RPMI8226 (cell line): ENCODE measurements at regions not wholly inside any gene's neighbourhood (a gene's known extent, or its start where the extent isn't known, plus 50 kb on each side); places are given as distances from the start of the nearest gene placed in this dataset.
"Not testable (repeated sequence)": the region's sequence is repeated elsewhere in the genome, so short reads cannot be mapped to it uniquely, and the experiment has no call there.

Experiments
- DNase-seq: peaks from one replicate; pipeline ENCODE4 v3.0.0-alpha.2; 2015

DNA sequence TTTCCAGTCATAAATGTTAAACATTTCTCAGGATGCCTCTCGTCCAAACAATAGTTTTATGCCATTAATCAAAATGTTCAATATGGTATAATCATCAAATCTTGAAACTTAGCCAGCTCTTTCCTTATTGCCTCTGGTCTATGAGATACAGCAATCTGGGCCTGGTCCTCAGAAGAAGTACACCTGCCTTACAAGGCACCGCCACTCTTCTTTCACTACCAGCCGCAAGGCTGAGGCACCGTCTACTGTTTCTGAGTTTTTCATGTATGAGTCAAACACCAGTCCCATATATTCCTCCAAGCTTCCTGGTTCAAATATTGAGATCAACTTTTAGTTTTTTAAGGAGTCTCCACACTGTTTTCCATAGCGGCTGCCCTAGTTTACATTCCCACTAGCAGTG, 600.6 kb upstream of the FAT3 start:
- no peak for DNase-seq

DNA sequence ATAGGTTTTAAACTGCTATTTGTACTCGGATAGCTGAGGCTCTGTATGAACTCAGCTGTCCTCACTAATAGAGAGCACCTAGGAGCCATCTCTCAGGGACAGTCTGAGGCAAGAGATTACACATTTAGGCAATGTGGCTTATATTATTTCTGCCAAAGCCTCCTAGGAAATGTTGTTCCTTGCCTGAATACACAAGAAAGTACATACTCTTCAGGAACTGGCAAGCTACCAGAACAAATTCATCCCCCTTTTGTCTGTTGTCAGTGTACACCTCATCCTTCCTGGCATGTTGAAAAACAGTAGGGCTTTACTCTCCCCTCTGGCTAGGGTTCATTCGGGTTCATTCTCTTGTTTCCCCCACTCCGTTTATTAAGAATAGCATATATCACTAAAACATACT, 615.9 kb upstream of the FAT3 start:
- no peak for DNase-seq

GRCh38 chr11:91596111-91596510, 628.5 kb upstream of the FAT3 start:
- no peak for DNase-seq

- no peak for DNase-seq
Measured at GRCh38 chr11:91591021-91591420, 633.6 kb upstream of the FAT3 start.

GRCh38 chr11:91587131-91587530, 637.5 kb upstream of the FAT3 start:
- no peak for DNase-seq

DNA sequence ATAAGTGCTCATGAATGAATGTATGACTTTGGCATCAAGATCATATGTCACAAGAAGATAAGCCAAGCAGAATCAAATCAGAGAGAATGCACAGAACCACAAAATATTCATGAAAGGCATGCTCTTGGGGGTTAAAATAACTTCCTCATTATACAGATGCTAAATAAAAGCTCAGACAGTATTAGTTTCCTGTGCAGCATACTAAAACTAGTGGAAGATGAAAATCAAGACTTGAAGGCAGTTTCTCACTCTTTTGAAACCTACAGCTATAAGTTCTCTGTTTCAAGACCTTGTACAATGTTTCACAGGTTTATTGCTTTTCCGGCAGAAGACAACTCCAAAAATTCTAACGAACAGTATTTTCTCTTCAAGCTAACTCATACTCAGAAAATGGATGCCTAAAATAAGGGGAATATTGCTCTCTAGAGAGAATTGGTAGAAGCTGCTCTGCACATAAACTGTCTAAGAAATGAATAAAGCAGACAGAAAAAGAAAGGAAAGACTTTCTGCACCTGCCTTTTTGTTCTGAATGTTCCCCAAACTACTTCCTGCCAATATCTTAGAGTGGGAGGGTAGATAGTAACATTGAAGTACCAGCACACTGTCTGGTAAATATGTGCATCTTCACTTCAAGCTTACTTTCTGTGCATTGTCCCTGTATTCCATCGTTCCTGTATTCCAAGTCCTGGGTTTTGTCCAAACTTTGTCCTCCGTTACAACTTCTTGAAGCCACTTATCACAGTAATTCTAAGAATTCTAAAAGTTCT, 639.4 kb upstream of the FAT3 start:
- no peak for DNase-seq

- DNase-seq: no peak
Measured at GRCh38 chr11:91563176-91563575, 661.4 kb upstream of the FAT3 start.

DNA sequence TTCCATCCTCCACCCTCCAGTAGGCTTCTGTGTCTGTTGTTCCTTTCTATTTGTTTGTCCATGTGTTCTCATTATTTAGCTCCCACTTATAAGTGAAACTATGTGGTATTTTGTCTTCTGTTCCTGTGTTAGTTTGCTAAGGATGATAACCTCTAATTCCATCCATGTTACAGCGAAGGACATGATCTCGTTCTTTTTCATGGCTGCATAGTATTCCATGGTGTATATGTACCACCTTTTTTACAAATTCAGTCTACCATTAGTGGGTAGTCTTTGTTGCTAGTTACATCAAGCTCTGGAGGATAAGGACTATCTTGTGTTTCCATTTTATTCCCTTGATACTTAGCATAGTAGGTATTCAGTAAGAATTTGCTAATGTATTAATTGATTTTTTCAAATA, 664.2 kb upstream of the FAT3 start:
- no peak for DNase-seq

DNA sequence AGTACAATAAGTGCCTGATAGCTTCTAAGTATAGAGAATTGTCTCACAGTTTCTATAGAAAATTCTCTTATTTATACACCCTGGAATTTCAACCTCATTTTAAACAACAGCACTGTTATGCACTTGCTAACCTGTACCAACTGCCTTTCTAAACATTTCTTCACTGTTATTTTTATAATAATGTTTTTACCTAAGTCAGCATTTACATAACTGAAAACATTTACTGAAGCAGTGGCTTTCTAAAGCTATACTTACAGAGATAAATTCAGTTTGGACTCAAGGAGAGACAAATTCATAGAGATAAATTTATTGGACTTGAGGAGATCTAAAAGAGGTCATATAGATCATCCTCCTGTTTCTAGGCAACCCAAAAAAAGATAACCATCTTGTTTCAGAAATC, 686.6 kb upstream of the FAT3 start:
- DNase-seq: no peak

- no peak for DNase-seq
Measured at GRCh38 chr11:91536366-91536765, 688.3 kb upstream of the FAT3 start.

- DNase-seq: no peak
Measured at GRCh38 chr11:91528965-91529364, 695.7 kb upstream of the FAT3 start.

DNA sequence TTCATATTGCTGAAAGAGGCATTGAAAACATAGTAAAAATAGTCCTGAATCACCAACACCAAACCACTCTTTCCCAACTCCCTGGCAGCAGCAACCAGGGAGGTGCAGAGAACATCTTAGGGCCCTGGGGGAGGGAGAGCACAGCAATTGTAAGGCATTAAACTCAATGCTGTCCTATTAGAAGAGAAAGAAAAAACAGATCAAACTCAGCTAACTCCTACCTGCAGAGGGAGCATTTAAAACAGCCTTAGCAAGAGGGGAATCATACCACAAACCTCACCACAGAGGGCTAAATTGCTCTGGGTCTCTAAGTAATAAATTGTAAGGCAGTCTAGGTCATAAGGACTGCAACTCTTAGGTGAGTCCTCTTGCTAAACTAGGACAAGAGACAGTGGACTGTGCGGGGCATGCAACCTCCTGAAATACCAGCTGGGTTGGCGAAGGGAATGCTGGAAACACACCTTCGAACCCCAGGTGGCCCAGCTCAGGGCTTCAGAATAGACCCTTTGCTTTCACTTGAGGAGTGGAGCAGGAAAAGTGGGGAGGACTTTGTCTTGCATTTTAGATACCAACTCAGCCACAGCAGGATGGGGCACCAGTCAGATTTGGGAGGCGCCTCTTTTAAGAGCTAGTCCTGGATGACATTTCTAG, 697.1 kb upstream of the FAT3 start:
- DNase-seq: no peak

GRCh38 chr11:91513734-91514133, 710.9 kb upstream of the FAT3 start:
- no peak for DNase-seq

DNA sequence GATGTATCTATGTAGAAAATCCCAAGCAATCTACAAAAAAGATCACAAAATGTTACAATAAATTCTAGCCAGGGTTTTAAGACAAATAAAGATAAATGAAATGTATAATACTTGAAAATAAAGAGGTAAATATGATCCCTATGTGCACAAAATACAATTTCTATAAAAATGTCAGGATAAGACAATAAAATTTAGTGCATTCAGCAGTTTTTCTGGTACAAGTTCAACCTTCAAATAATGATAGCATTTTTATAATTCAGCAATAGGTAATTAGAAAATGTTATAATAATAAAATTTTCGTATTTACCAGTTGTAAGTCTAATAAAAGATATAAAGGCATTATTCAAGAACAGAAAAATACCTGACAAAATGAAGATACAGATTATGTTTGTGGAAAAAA, 726.8 kb upstream of the FAT3 start:
- no peak for DNase-seq

GRCh38 chr11:91495837-91496236, 728.8 kb upstream of the FAT3 start:
- DNase-seq: no peak

DNA sequence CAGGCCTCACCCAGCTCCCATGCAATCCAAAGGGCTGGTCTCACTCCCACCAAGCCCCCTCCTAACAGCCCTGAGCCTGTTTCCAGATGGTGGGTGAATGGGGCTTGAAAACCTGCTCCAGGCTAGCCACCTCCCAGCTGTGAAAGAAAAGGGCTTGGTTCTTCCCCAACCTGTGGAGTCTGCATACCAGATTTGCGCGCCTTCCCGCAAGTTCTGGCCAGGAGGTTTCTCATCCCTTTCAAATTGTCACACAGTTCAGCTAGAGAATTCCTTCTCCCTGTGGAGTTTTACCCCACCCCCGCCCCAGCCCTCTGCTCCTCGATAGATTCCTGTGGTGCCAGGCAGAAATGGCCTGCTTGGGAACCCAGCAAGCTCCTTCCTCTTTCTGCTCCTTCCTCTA, 734.6 kb upstream of the FAT3 start:
- DNase-seq: no peak

GRCh38 chr11:91483956-91484355, 740.7 kb upstream of the FAT3 start:
- DNase-seq: not testable (repeated sequence)

GRCh38 chr11:91481875-91482274, 742.7 kb upstream of the FAT3 start:
- not testable (repeated sequence) for DNase-seq

- DNase-seq: no peak
Measured at GRCh38 chr11:91470656-91471055, 754.0 kb upstream of the FAT3 start.

DNA sequence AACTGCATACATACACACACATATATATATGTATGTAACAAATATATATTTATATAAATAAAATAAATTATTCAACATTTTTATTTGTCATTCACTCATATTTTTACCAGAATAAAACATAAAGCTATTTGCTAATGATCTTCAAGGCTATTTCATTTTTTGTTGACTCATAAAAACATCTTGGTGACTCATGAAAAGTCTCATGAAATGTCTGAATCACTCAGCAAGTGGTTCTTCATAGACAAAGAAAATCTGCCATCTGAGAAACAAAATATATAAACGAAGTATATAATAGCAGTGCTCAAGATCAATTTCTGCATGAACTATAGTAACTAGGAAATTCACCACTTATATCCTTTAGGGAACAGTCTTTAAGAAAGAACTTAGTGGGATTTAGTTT, 764.8 kb upstream of the FAT3 start:
- DNase-seq: no peak

DNA sequence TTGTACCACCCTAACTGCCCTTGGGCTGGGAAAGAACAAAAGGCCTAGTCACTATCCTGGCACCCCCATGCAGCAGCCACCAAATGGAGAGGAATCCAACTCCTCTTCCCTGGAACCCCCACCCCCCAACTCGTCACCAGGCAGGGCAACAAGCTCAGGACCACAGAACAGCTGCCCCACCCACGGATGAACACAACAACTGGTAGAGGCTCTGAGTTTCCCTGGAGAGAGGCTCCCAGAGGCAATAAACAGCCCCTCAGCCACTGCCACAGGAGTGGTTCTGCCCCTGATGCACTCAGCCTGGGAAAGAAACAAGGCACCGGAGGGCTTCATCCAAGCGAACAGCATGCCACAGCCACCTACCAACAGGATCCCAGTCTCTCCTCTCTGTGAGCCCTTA, 778.4 kb upstream of the FAT3 start:
- DNase-seq: no peak

DNA sequence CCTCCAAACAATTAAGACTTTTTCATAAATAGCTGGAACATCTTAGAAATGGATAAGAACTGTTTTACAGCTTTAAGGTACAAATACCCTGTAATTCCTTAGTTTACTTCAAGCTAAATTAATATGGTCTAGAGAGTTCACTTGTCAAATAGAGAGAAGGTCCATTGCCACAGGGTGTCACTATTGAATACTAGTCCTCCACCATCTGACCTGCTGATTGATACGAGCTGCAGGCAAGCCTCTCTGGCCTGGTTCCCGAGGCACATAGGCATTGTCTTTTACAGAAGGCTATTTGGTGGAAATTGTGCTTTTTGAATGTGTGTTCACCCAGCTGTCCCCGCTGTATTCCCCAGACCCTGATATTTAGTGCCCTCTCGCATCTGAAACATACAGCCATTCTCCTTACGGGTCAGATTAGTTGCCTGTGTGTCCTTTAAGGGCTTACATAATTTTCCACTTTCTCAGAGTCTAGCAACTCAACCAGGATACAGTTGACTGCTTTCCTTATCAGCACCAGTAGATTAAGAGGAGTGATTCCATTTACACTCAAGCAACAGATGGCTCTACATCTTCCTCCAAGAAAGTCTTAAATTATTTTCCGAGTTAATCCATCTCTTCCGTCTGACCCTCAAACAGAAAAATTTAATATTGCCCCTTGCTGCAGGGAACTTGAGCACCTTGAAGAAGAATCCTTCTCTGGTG, 788.8 kb upstream of the FAT3 start:
- no peak for DNase-seq

DNA sequence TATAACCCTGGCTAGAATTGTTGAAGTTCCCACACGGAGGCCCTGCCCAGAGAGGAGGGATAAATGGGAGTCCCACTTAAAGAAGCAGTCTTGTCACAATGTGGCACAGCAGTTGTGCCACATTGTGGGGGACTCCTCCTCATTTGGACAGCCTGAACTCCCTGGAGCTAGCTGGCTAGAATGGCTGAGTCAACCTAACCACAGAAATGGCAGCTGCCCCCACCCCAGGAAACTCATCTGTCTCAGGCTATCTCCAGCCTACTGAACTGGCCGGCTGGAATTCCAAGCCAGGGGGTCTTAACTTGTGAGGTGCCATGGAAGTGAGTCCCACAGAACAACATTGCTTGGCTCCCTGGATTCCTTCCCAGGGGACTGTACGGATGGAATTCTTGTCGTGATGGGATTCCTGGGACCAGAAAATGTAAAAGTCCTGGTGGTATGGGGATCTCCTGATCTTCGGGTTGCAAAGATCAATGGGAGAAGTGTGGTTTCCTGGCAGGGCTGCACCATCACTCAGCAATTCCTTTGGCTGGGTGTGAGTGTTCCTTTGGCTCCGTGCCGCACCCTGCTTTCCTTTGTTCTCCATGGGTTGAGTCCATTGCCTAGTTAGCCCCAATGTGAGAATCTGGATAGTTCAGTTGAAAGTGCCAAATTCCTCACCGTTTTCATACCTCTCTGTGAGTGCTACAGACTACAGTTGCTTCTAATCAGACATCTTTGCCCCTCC, 791.2 kb upstream of the FAT3 start:
- DNase-seq: no peak

DNA sequence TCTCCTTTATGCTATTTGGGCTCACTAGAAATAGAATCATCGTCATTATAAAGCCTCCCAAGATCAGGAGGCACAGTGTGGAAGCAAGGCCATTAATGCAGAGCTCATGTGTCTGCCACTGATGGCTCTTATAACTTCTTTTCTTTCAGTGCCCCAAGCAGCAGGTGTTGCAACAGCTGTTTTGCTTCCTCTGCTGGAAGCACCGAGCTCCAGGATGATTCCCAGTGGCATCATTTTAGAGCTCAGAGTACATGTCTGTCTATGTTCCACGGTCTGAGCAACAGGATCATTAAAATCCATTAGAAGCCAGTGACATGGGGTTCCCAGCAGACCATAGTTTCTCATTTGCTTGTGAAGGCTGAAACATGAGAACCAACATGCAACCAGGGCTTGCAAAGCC, 803.0 kb upstream of the FAT3 start:
- DNase-seq: no peak
